ENCODE measurements at regions not wholly inside any gene's neighbourhood (a gene's known extent, or its start where the extent isn't known, plus 50 kb on each side); places are given as distances from the start of the nearest gene placed in this dataset.

DNA sequence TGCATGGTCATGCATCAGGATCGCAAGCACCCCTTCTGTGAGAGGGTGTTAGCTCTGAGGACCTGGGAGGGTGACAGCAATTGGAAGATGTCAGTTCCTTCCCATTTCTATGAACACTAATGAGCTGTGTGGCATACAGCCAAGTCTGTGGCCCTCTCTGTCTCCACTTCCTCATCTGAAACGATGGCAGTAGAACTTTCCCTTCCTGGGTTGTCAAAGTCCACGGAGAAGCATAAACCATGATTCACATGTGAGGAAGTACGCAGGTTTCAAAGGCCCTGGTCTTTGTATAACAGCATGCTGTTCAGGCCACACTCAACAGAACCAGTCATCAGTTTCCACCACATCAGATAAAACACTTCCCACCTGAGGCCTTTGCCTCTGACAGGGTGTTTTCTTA, 167.4 kb upstream of the RAB6C start:
- ATAC-seq (ENCODE audit: poor library complexity) (peak; percentile 24), DNase-seq (peak in 3 of 14 experiments; percentile 39 to 73 (median 65))
- no peaks in the 10 kb centered on the region for H3K4me1 ChIP-seq (ENCODE audit: insufficient read depth, low read length)
- no peak overlapping the region for H3K4me3 Mint-ChIP-seq
- peaks cover 7% of the 10 kb centered on the region for H3K36me3 Mint-ChIP-seq (ENCODE audit: low read depth)
- no peak overlapping the region for H3K27ac Mint-ChIP-seq
- TF ChIP-seq, protein P1, sequence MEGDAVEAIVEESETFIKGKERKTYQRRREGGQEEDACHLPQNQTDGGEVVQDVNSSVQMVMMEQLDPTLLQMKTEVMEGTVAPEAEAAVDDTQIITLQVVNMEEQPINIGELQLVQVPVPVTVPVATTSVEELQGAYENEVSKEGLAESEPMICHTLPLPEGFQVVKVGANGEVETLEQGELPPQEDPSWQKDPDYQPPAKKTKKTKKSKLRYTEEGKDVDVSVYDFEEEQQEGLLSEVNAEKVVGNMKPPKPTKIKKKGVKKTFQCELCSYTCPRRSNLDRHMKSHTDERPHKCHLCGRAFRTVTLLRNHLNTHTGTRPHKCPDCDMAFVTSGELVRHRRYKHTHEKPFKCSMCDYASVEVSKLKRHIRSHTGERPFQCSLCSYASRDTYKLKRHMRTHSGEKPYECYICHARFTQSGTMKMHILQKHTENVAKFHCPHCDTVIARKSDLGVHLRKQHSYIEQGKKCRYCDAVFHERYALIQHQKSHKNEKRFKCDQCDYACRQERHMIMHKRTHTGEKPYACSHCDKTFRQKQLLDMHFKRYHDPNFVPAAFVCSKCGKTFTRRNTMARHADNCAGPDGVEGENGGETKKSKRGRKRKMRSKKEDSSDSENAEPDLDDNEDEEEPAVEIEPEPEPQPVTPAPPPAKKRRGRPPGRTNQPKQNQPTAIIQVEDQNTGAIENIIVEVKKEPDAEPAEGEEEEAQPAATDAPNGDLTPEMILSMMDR (IDR thresholded peaks at IDR 0.05): no peak
- peaks cover 12% of the 10 kb centered on the region for H3K27me3 Mint-ChIP-seq
- H3K4me3 ChIP-seq (ENCODE audit: low read length): no peak overlapping the region
- POLR2A ChIA-PET: no interaction called here
- H3K9me3 Mint-ChIP-seq: peaks cover 9% of the 10 kb centered on the region
- CTCF ChIA-PET: no interaction called here
- H3K27ac ChIP-seq (ENCODE audit: low read depth in 1 of 2, low read length in 2 of 2): no peak overlapping the region
- intact Hi-C loops (cut with DNase I, micrococcal nuclease): no loop called here
- peaks cover 0 to 2% of the 10 kb centered on the region in 2 experiments for H3K27me3 ChIP-seq (ENCODE audit: control insufficient read depth in 1 of 2, insufficient read depth in 2 of 2, low read length in 2 of 2)
- no peaks in the 10 kb centered on the region for H3K4me1 Mint-ChIP-seq (ENCODE audit: low read depth)
- no peaks in the 10 kb centered on the region for H3K36me3 ChIP-seq (ENCODE audit: insufficient read depth, low read length)
- peaks cover 5 to 12% of the 10 kb centered on the region in 2 experiments for H3K9me3 ChIP-seq (ENCODE audit: control insufficient read depth in 1 of 2, insufficient read depth in 1 of 2, low read length in 2 of 2)

DNA sequence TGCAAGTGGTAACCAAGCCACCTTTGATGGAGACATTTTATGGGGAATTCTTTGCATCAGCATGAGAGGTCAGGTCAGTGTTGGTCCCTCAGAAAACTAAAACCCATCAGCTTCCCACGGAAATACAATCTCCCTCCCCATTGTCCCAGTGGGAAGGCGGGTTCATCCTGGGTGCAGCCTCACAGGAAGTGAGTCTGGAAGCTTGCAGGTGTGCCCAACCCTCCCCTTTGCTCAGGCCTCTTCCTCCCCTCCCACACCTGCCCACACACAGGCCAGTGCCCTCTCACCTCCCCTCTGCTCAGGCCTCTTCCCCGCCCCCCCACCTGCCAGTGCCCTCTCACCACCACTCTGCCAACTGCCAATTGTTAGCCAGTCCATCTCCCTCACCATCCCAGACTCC, 166.8 kb upstream of the RAB6C start:
- H3K27me3 Mint-ChIP-seq: peaks cover 12% of the 10 kb centered on the region
- no peak overlapping the region for H3K27ac Mint-ChIP-seq
- no peaks in the 10 kb centered on the region for H3K4me1 Mint-ChIP-seq (ENCODE audit: low read depth)
- no peaks in the 10 kb centered on the region for H3K4me1 ChIP-seq (ENCODE audit: insufficient read depth, low read length)
- POLR2A ChIA-PET: no interaction called here
- H3K4me3 ChIP-seq (ENCODE audit: low read length): no peak overlapping the region
- peaks cover 9% of the 10 kb centered on the region for H3K9me3 Mint-ChIP-seq
- CTCF ChIA-PET: no interaction called here
- intact Hi-C loops (cut with DNase I, micrococcal nuclease): no loop called here
- DNase-seq (no peak), ATAC-seq (ENCODE audit: poor library complexity) (no peak)
- H3K36me3 Mint-ChIP-seq (ENCODE audit: low read depth): peaks cover 7% of the 10 kb centered on the region
- H3K4me3 Mint-ChIP-seq: no peak overlapping the region
- H3K9me3 ChIP-seq (ENCODE audit: control insufficient read depth in 1 of 2, insufficient read depth in 1 of 2, low read length in 2 of 2): peaks cover 5 to 14% of the 10 kb centered on the region in 2 experiments
- TF ChIP-seq, protein P1 (IDR thresholded peaks at IDR 0.05): no peak
- no peak overlapping the region for H3K27ac ChIP-seq (ENCODE audit: low read depth in 1 of 2, low read length in 2 of 2)
- H3K36me3 ChIP-seq (ENCODE audit: insufficient read depth, low read length): no peaks in the 10 kb centered on the region
- peaks cover 0 to 2% of the 10 kb centered on the region in 2 experiments for H3K27me3 ChIP-seq (ENCODE audit: control insufficient read depth in 1 of 2, insufficient read depth in 2 of 2, low read length in 2 of 2)

DNA sequence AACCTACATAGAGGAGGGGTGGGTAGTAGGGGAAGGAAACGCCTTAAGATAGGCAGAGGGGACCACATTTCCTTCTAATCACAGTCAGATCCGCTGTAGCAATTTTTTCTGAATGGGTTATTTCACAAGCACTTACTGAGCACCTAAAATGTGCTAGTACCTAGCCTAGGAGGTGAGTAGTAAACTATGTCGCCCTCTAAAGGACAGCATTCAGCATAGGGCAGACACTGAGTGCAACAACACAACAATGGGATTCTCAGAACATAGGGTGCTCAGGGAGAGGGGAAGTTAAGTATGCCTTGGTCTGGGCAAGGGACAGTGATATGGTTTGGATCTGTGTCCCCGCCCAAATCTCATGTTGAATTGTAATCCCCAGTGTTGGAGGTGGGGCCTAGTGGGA, 166.1 kb upstream of the RAB6C start:
- peaks cover 7% of the 10 kb centered on the region for H3K36me3 Mint-ChIP-seq (ENCODE audit: low read depth)
- POLR2A ChIA-PET: no interaction called here
- CTCF ChIA-PET: no interaction called here
- peaks cover 12% of the 10 kb centered on the region for H3K27me3 Mint-ChIP-seq
- H3K4me1 ChIP-seq (ENCODE audit: insufficient read depth, low read length): no peaks in the 10 kb centered on the region
- DNase-seq (no peak), ATAC-seq (ENCODE audit: poor library complexity) (no peak)
- no peaks in the 10 kb centered on the region for H3K36me3 ChIP-seq (ENCODE audit: insufficient read depth, low read length)
- peaks cover 9% of the 10 kb centered on the region for H3K9me3 Mint-ChIP-seq
- H3K27ac ChIP-seq (ENCODE audit: low read depth in 1 of 2, low read length in 2 of 2): no peak overlapping the region
- H3K27me3 ChIP-seq (ENCODE audit: control insufficient read depth in 1 of 2, insufficient read depth in 2 of 2, low read length in 2 of 2): peaks cover 0 to 2% of the 10 kb centered on the region in 2 experiments
- H3K4me3 Mint-ChIP-seq: no peak overlapping the region
- H3K4me3 ChIP-seq (ENCODE audit: low read length): no peak overlapping the region
- H3K4me1 Mint-ChIP-seq (ENCODE audit: low read depth): no peaks in the 10 kb centered on the region
- no peak overlapping the region for H3K27ac Mint-ChIP-seq
- TF ChIP-seq, protein P1 (IDR thresholded peaks at IDR 0.05): no peak
- intact Hi-C loops (cut with DNase I, micrococcal nuclease): no loop called here
- peaks cover 5 to 14% of the 10 kb centered on the region in 2 experiments for H3K9me3 ChIP-seq (ENCODE audit: control insufficient read depth in 1 of 2, insufficient read depth in 1 of 2, low read length in 2 of 2)

All from CD4-positive, alpha-beta T cell (primary cell).